ENCODE measurements at regions not wholly inside any gene's neighbourhood (a gene's known extent, or its start where the extent isn't known, plus 50 kb on each side); places are given as distances from the start of the nearest gene placed in this dataset.

- no peaks in the 10 kb centered on the region for H3K27me3 ChIP-seq
- TF ChIP-seq CTCF (IDR thresholded peaks at IDR 0.05; ENCODE audit: poor library complexity): no peak
- TF ChIP-seq EZH2phosphoT487 (IDR thresholded peaks at IDR 0.05; ENCODE audit: low read depth, severe bottlenecking, unreplicated experiment): peak; percentile 74
- H3K27ac ChIP-seq: no peak overlapping the region
- no peaks in the 10 kb centered on the region for H3K9me3 ChIP-seq (ENCODE audit: low read depth)
- no peaks in the 10 kb centered on the region for H3K4me1 ChIP-seq (ENCODE audit: insufficient read depth)
- peak; percentile 3 for DNase-seq (ENCODE audit: low spot score)
- WGBS (ENCODE audit: low lambda C conversion rate, missing lambda C conversion rate): 39% methylated on average over 5 of the region's 5 CpGs
- no peak overlapping the region for H3K4me2 ChIP-seq
- H3K36me3 ChIP-seq (replicated peaks; ENCODE audit: insufficient read depth, low read depth): no peaks in the 10 kb centered on the region
- no peaks in the 10 kb centered on the region for H4K20me1 ChIP-seq (ENCODE audit: insufficient read depth, poor library complexity, severe bottlenecking)
- H2AFZ ChIP-seq: no peak overlapping the region
- no peak overlapping the region for H3K4me3 ChIP-seq
- no peaks in the 10 kb centered on the region for H3K9me2 ChIP-seq (replicated peaks; ENCODE audit: insufficient read depth)
- no peaks in the 10 kb centered on the region for H3K79me2 ChIP-seq
These were observed 971.8 kb upstream of the TENM4 start for GRCh38 chr11:80412604-80413003.

DNA sequence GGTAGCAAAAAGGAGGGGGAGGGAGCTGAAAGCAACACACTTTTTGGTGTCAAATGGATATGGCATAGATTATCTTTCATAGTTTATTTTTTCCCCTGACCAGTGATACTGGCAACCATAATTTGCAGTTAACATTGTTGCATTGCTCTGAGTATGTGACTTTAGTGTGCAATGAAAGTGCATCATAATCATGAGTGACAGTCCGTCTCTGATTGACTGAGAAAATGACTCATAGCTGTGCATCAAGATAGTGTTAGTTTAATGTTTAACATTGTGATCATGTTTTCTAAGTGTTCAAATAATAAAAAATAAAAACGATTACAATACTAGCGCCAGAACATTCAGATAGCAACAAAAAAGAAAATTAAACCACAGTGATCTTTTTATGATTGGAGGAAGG is 952.4 kb upstream of the TENM4 start:
- TF ChIP-seq CTCF (IDR thresholded peaks at IDR 0.05; ENCODE audit: poor library complexity) (no peak), EZH2phosphoT487 (IDR thresholded peaks at IDR 0.05; ENCODE audit: low read depth, severe bottlenecking, unreplicated experiment) (no peak), EZH2 (IDR thresholded peaks at IDR 0.05; ENCODE audit: borderline replicate concordance) (no peak)
- no peaks in the 10 kb centered on the region for H3K9me3 ChIP-seq (ENCODE audit: low read depth)
- no peak overlapping the region for H3K4me2 ChIP-seq
- H4K20me1 ChIP-seq (ENCODE audit: insufficient read depth, poor library complexity, severe bottlenecking): no peaks in the 10 kb centered on the region
- 70% methylated on average over 3 of the region's 3 CpGs for WGBS (ENCODE audit: low lambda C conversion rate, missing lambda C conversion rate)
- no peaks in the 10 kb centered on the region for H3K27me3 ChIP-seq
- H3K4me3 ChIP-seq: no peak overlapping the region
- no peaks in the 10 kb centered on the region for H3K36me3 ChIP-seq (replicated peaks; ENCODE audit: insufficient read depth, low read depth)
- no peaks in the 10 kb centered on the region for H3K4me1 ChIP-seq (ENCODE audit: insufficient read depth)
- no peaks in the 10 kb centered on the region for H3K79me2 ChIP-seq
- H3K27ac ChIP-seq: no peak overlapping the region
- H2AFZ ChIP-seq: no peak overlapping the region
- no peak for DNase-seq (ENCODE audit: low spot score)
- H3K9me2 ChIP-seq (replicated peaks; ENCODE audit: insufficient read depth): no peaks in the 10 kb centered on the region

DNA sequence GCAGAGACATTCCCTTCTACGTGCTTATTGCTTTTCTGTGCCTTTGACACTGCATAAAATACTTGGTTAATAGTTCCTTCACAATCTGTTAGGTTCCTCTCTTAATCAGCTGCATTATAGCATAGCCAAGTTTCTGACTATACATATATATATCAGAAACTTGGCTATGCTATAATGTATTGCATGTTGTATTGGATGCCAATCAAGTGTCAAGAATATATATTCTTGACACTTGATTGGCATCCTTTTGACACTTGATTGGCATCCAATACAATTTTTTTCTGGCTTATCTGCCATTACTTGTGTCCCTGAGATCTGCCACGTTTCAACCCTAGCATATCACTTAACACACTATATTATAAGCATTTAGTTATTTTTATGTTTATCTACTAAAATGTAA is 949.7 kb upstream of the TENM4 start:
- no peaks in the 10 kb centered on the region for H4K20me1 ChIP-seq (ENCODE audit: insufficient read depth, poor library complexity, severe bottlenecking)
- no peak for TF ChIP-seq EZH2phosphoT487 (IDR thresholded peaks at IDR 0.05; ENCODE audit: low read depth, severe bottlenecking, unreplicated experiment)
- no peak for TF ChIP-seq EZH2 (IDR thresholded peaks at IDR 0.05; ENCODE audit: borderline replicate concordance)
- TF ChIP-seq CTCF (IDR thresholded peaks at IDR 0.05; ENCODE audit: poor library complexity): no peak
- H3K27me3 ChIP-seq: no peaks in the 10 kb centered on the region
- H3K4me2 ChIP-seq: no peak overlapping the region
- H2AFZ ChIP-seq: no peak overlapping the region
- WGBS (ENCODE audit: low lambda C conversion rate, missing lambda C conversion rate): 56% methylated on average over 2 of the region's 2 CpGs
- H3K27ac ChIP-seq: no peak overlapping the region
- H3K4me1 ChIP-seq (ENCODE audit: insufficient read depth): no peaks in the 10 kb centered on the region
- no peak for DNase-seq (ENCODE audit: low spot score)
- no peaks in the 10 kb centered on the region for H3K9me2 ChIP-seq (replicated peaks; ENCODE audit: insufficient read depth)
- no peaks in the 10 kb centered on the region for H3K9me3 ChIP-seq (ENCODE audit: low read depth)
- H3K36me3 ChIP-seq (replicated peaks; ENCODE audit: insufficient read depth, low read depth): no peaks in the 10 kb centered on the region
- H3K79me2 ChIP-seq: no peaks in the 10 kb centered on the region
- H3K4me3 ChIP-seq: no peak overlapping the region

- no peak overlapping the region for H2AFZ ChIP-seq
- no peak overlapping the region for H3K27ac ChIP-seq
- no peak for DNase-seq (ENCODE audit: low spot score)
- no peaks in the 10 kb centered on the region for H3K36me3 ChIP-seq (replicated peaks; ENCODE audit: insufficient read depth, low read depth)
- no peak overlapping the region for H3K4me2 ChIP-seq
- WGBS (ENCODE audit: low lambda C conversion rate, missing lambda C conversion rate): 65% methylated on average over 4 of the region's 4 CpGs
- no peaks in the 10 kb centered on the region for H3K4me1 ChIP-seq (ENCODE audit: insufficient read depth)
- H3K4me3 ChIP-seq: no peak overlapping the region
- no peaks in the 10 kb centered on the region for H3K9me2 ChIP-seq (replicated peaks; ENCODE audit: insufficient read depth)
- H3K79me2 ChIP-seq: no peaks in the 10 kb centered on the region
- no peaks in the 10 kb centered on the region for H3K27me3 ChIP-seq
- no peaks in the 10 kb centered on the region for H3K9me3 ChIP-seq (ENCODE audit: low read depth)
- H4K20me1 ChIP-seq (ENCODE audit: insufficient read depth, poor library complexity, severe bottlenecking): no peaks in the 10 kb centered on the region
- TF ChIP-seq CTCF (IDR thresholded peaks at IDR 0.05; ENCODE audit: poor library complexity) (no peak), EZH2 (IDR thresholded peaks at IDR 0.05; ENCODE audit: borderline replicate concordance) (no peak), EZH2phosphoT487 (IDR thresholded peaks at IDR 0.05; ENCODE audit: low read depth, severe bottlenecking, unreplicated experiment) (no peak)
These were observed 947.7 kb upstream of the TENM4 start for GRCh38 chr11:80388536-80388935.
